ENCODE measurements at regions not wholly inside any gene's neighbourhood (a gene's known extent, or its start where the extent isn't known, plus 50 kb on each side); places are given as distances from the start of the nearest gene placed in this dataset.

DNA sequence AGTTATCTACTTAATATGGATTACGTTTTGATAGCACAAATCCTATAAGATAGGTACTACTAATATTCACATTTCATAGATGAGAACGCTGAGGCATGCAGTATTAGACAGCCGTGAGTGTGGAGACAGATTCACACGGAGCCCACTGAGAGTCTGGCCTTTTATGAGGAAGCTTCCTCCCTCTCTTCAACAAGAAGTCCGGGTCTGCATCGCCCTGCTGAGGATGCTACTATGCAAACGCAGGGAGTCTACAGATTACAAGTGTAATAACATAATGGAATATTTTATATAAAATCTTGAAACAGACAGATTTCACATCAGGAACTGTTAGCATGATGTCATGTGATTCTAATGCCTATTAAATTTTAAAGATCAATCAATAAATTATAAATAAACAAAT lies 255.9 kb upstream of the GLI3 start:
- no peak for TF ChIP-seq ELF4 (IDR thresholded peaks at IDR 0.05)
- TF ChIP-seq CTBP1 (IDR thresholded peaks at IDR 0.05; ENCODE audit: borderline replicate concordance), result no peak
- TF ChIP-seq SP1 (IDR thresholded peaks at IDR 0.05), result no peak
- no peak for TF ChIP-seq ZNF384 (IDR thresholded peaks at IDR 0.05)
- TF ChIP-seq LEF1 (IDR thresholded peaks at IDR 0.05; ENCODE audit: borderline replicate concordance), result no peak
- TF ChIP-seq FOXK2 (IDR thresholded peaks at IDR 0.05), result no peak
- TF ChIP-seq NFRKB (IDR thresholded peaks at IDR 0.05), result no peak

Data from HEK293T (cell line).